ENCODE measurements at regions not wholly inside any gene's neighbourhood (a gene's known extent, or its start where the extent isn't known, plus 50 kb on each side); places are given as distances from the start of the nearest gene placed in this dataset.

GRCh38 chr2:18649502-18650135, 60.2 kb upstream of the NT5C1B start:
- TF ChIP-seq MXI1 (conservative IDR thresholded peaks at IDR 0.05; ENCODE audit: poor library complexity, severe bottlenecking) (no peak), SMC3 (conservative IDR thresholded peaks at IDR 0.05; ENCODE audit: poor library complexity) (no peak), RAD21 (conservative IDR thresholded peaks at IDR 0.05) (no peak), TAF1 (IDR thresholded peaks at IDR 0.05; ENCODE audit: low read depth) (no peak), REST (IDR thresholded peaks at IDR 0.05; ENCODE audit: borderline replicate concordance) (no peak), EZH2 (IDR thresholded peaks at IDR 0.05; ENCODE audit: borderline replicate concordance, insufficient read depth, low read length, poor library complexity, severe bottlenecking) (no peak), POLR2AphosphoS5 (IDR thresholded peaks at IDR 0.05) (no peak), CTCF (IDR thresholded peaks at IDR 0.05; ENCODE audit: poor library complexity, severe bottlenecking) (no peak)
- Histone ChIP-seq H3F3A (ENCODE audit: insufficient read depth, low read length, poor library complexity, severe bottlenecking) (no peaks in the 10 kb centered on the region), H3K36me3 (ENCODE audit: insufficient read depth, low read length) (no peaks in the 10 kb centered on the region)

GRCh38 chr2:18648161-18648560, 58.8 kb upstream of the NT5C1B start:
- no peak overlapping the region for H2AFZ ChIP-seq (ENCODE audit: low read depth, low read length)
- H3K9ac ChIP-seq (ENCODE audit: low read length) = no peak overlapping the region
- H3K4me2 ChIP-seq (ENCODE audit: low read length) = no peak overlapping the region
- H3F3A ChIP-seq (ENCODE audit: insufficient read depth, low read length, poor library complexity, severe bottlenecking) = no peaks in the 10 kb centered on the region
- no peaks in the 10 kb centered on the region for H3K27me3 ChIP-seq (ENCODE audit: insufficient read depth, low read depth, low read length)
- no peaks in the 10 kb centered on the region for H3K36me3 ChIP-seq (ENCODE audit: insufficient read depth, low read length)
- H3K79me2 ChIP-seq (replicated peaks; ENCODE audit: insufficient read depth, low read length) = no peaks in the 10 kb centered on the region
- H3K27ac ChIP-seq (ENCODE audit: low read length) = no peak overlapping the region
- no peaks in the 10 kb centered on the region for H3K9me2 ChIP-seq (ENCODE audit: insufficient read depth, low read length)
- TF ChIP-seq EP300 (conservative IDR thresholded peaks at IDR 0.05; ENCODE audit: poor library complexity, severe bottlenecking) = no peak
- no peak for TF ChIP-seq TAF1 (IDR thresholded peaks at IDR 0.05; ENCODE audit: low read depth)
- no peak for TF ChIP-seq CTCF (IDR thresholded peaks at IDR 0.05; ENCODE audit: poor library complexity, severe bottlenecking)
- no peak for TF ChIP-seq SMC3 (conservative IDR thresholded peaks at IDR 0.05; ENCODE audit: poor library complexity)
- TF ChIP-seq RAD21 (conservative IDR thresholded peaks at IDR 0.05) = no peak
- no peak for TF ChIP-seq REST (IDR thresholded peaks at IDR 0.05; ENCODE audit: borderline replicate concordance)
- no peak for TF ChIP-seq POLR2AphosphoS5 (IDR thresholded peaks at IDR 0.05)
- TF ChIP-seq EZH2 (IDR thresholded peaks at IDR 0.05; ENCODE audit: borderline replicate concordance, insufficient read depth, low read length, poor library complexity, severe bottlenecking) = no peak
- no peak for TF ChIP-seq MXI1 (conservative IDR thresholded peaks at IDR 0.05; ENCODE audit: poor library complexity, severe bottlenecking)
- H3K4me3 ChIP-seq (ENCODE audit: low read length) = no peak overlapping the region
- no peaks in the 10 kb centered on the region for H3K9me3 ChIP-seq (ENCODE audit: low read length)
- H4K20me1 ChIP-seq (ENCODE audit: insufficient read depth) = no peaks in the 10 kb centered on the region

More at GRCh38 chr2:18649502-18650135, 60.2 kb upstream of the NT5C1B start:
- Histone ChIP-seq H3K9me2 (ENCODE audit: insufficient read depth, low read length) (no peaks in the 10 kb centered on the region), H3K27me3 (ENCODE audit: insufficient read depth, low read depth, low read length) (no peaks in the 10 kb centered on the region), H3K9me3 (ENCODE audit: low read length) (no peaks in the 10 kb centered on the region), H2AFZ (ENCODE audit: low read depth, low read length) (no peak overlapping the region), H3K9ac (ENCODE audit: low read length) (no peak overlapping the region), H3K4me2 (ENCODE audit: low read length) (no peak overlapping the region), H3K27ac (ENCODE audit: low read length) (no peak overlapping the region), H4K20me1 (ENCODE audit: insufficient read depth) (no peaks in the 10 kb centered on the region), H3K79me2 (replicated peaks; ENCODE audit: insufficient read depth, low read length) (no peaks in the 10 kb centered on the region), H3K4me3 (ENCODE audit: low read length) (no peak overlapping the region)

Measured in neural cell (in vitro differentiated cells).